Fibroblast of skin of scalp (primary cell): ENCODE measurements at regions not wholly inside any gene's neighbourhood (a gene's known extent, or its start where the extent isn't known, plus 50 kb on each side); places are given as distances from the start of the nearest gene placed in this dataset.
"Not testable (repeated sequence)": the region's sequence is repeated elsewhere in the genome, so short reads cannot be mapped to it uniquely, and the experiment has no call there.

ENCODE experiments used
- DNase-seq: peaks from one replicate; pipeline ENCODE4 v3.0.0-alpha.2; 2013

- DNase-seq, result peak; percentile 7
Observed at GRCh38 chr2:145957929-145958328, 1438.0 kb upstream of the ZEB2 start.

- no peak for DNase-seq
Observed at GRCh38 chr2:145939949-145940348, 1420.0 kb upstream of the ZEB2 start.

- no peak for DNase-seq
Observed at GRCh38 chr2:145935016-145935415, 1415.1 kb upstream of the ZEB2 start.

GRCh38 chr2:145931781-145932395 is 1412.0 kb upstream of the ZEB2 start:
- DNase-seq, result no peak

GRCh38 chr2:145930318-145930717 is 1410.4 kb upstream of the ZEB2 start:
- no peak for DNase-seq

- no peak for DNase-seq
Observed at GRCh38 chr2:145927131-145927950, 1407.4 kb upstream of the ZEB2 start.

- no peak for DNase-seq
Observed at GRCh38 chr2:145925591-145925990, 1405.7 kb upstream of the ZEB2 start.

GRCh38 chr2:145919477-145919876 is 1399.6 kb upstream of the ZEB2 start:
- DNase-seq, result peak; percentile 4

- no peak for DNase-seq
Observed at GRCh38 chr2:145918951-145919350, 1399.0 kb upstream of the ZEB2 start.

- no peak for DNase-seq
Observed at GRCh38 chr2:145916799-145917198, 1396.9 kb upstream of the ZEB2 start.

- DNase-seq, result no peak
Observed at GRCh38 chr2:145914716-145915115, 1394.8 kb upstream of the ZEB2 start.

- DNase-seq, result no peak
Observed at GRCh38 chr2:145910416-145910815, 1390.5 kb upstream of the ZEB2 start.

GRCh38 chr2:145909766-145910165 is 1389.8 kb upstream of the ZEB2 start:
- DNase-seq, result no peak

- DNase-seq, result no peak
Observed at GRCh38 chr2:145909175-145909755, 1389.3 kb upstream of the ZEB2 start.

GRCh38 chr2:145906354-145906753 is 1386.4 kb upstream of the ZEB2 start:
- no peak for DNase-seq

- DNase-seq, result no peak
Observed at GRCh38 chr2:145905371-145905770, 1385.5 kb upstream of the ZEB2 start.

- no peak for DNase-seq
Observed at GRCh38 chr2:145897151-145897550, 1377.2 kb upstream of the ZEB2 start.

GRCh38 chr2:145887915-145888314 is 1368.0 kb upstream of the ZEB2 start:
- DNase-seq, result no peak

- not testable (repeated sequence) for DNase-seq
Observed at GRCh38 chr2:145880997-145881396, 1361.1 kb upstream of the ZEB2 start.

- DNase-seq, result no peak
Observed at GRCh38 chr2:145875016-145875415, 1355.1 kb upstream of the ZEB2 start.

GRCh38 chr2:145874466-145874865 is 1354.5 kb upstream of the ZEB2 start:
- peak; percentile 79 for DNase-seq

GRCh38 chr2:145864501-145864900 is 1344.6 kb upstream of the ZEB2 start:
- DNase-seq, result no peak

GRCh38 chr2:145861940-145862339 is 1342.0 kb upstream of the ZEB2 start:
- no peak for DNase-seq

GRCh38 chr2:145860083-145860482 is 1340.2 kb upstream of the ZEB2 start:
- DNase-seq, result no peak
